GM23338 (cell line): ENCODE measurements at regions not wholly inside any gene's neighbourhood (a gene's known extent, or its start where the extent isn't known, plus 50 kb on each side); places are given as distances from the start of the nearest gene placed in this dataset.

Source experiments
- EZH2 ChIP-seq: fragments of 200-600 bp; sonication (generic); IDR thresholded peaks from one replicate; pipeline ENCODE4 v1.8.0; 2017; ENCODE audit warnings: antibody characterized with exemption, mild to moderate bottlenecking, low read depth; ENCODE audit not compliant: unreplicated experiment
- EZH2phosphoT487 ChIP-seq: fragments of 200-600 bp; sonication (generic); IDR thresholded peaks from one replicate; pipeline ENCODE4 v1.8.1; 2018; ENCODE audit warnings: antibody characterized with exemption; ENCODE audit not compliant: unreplicated experiment
- TF ChIP-seq, protein P1 (sequence below), 2 experiments: fragments of 200-600 bp in 1 of 2; sonication (generic) in 1 of 2; conservative IDR thresholded peaks; 2 replicates each; pipeline versions ENCODE4 v1.5.1 to v1.6.1; 2016 to 2017; ENCODE audit warnings: antibody characterized with exemption in 2 of 2, low read depth in 2 of 2, mild to moderate bottlenecking in 2 of 2, moderate library complexity in 1 of 2

- TF ChIP-seq, protein P1, sequence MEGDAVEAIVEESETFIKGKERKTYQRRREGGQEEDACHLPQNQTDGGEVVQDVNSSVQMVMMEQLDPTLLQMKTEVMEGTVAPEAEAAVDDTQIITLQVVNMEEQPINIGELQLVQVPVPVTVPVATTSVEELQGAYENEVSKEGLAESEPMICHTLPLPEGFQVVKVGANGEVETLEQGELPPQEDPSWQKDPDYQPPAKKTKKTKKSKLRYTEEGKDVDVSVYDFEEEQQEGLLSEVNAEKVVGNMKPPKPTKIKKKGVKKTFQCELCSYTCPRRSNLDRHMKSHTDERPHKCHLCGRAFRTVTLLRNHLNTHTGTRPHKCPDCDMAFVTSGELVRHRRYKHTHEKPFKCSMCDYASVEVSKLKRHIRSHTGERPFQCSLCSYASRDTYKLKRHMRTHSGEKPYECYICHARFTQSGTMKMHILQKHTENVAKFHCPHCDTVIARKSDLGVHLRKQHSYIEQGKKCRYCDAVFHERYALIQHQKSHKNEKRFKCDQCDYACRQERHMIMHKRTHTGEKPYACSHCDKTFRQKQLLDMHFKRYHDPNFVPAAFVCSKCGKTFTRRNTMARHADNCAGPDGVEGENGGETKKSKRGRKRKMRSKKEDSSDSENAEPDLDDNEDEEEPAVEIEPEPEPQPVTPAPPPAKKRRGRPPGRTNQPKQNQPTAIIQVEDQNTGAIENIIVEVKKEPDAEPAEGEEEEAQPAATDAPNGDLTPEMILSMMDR (conservative IDR thresholded peaks at IDR 0.05; ENCODE audit: low read depth in 2 of 2): no peak
- TF ChIP-seq EZH2phosphoT487 (no peak), EZH2 (no peak)
Measured at GRCh38 chr2:36294316-36294721, 61.3 kb upstream of the CRIM1 start.
